Breast epithelium (tissue), 4 donors: ENCODE measurements at regions not wholly inside any gene's neighbourhood (a gene's known extent, or its start where the extent isn't known, plus 50 kb on each side); places are given as distances from the start of the nearest gene placed in this dataset.

Experiments
- DNase-seq, 2 donors: peaks; one replicate each; pipeline ENCODE4 v3.0.0-alpha.2; 2019; ENCODE audit warnings: low spot score in 2 of 2
- H3K27ac ChIP-seq, 2 donors: fragments of 200-600 bp; sonication (generic) in 1 of 2; one replicate each; pipeline ENCODE4 v1.5.1; 2016 to 2019; ENCODE audit warnings: mild to moderate bottlenecking in 1 of 2
- H3K27me3 ChIP-seq, 2 donors: fragments of 200-600 bp; sonication (generic) in 1 of 2; one replicate each; pipeline versions ENCODE4 v1.5.1 to v1.6.0; 2017 to 2019; ENCODE audit warnings: control low read depth in 1 of 2, mild to moderate bottlenecking in 1 of 2
- H3K36me3 ChIP-seq: fragments of 200-600 bp; one replicate; pipeline ENCODE4 v1.5.1; 2019
- H3K4me1 ChIP-seq, 2 donors: fragments of 200-600 bp; sonication (generic); one replicate each; pipeline ENCODE4 v1.5.1; 2016 to 2019; ENCODE audit warnings: control low read depth in 1 of 2
- H3K4me3 ChIP-seq, 3 donors: fragments of 200-600 bp; sonication (generic); 1 replicate in 2 of 3; 2 replicates in 1 of 3; pipeline ENCODE4 v1.5.1; 2016 to 2019; ENCODE audit warnings: mild to moderate bottlenecking in 3 of 3, moderate library complexity in 2 of 3
- H3K9me3 ChIP-seq, 2 donors: fragments of 200-600 bp; sonication (generic) in 1 of 2; one replicate each; pipeline ENCODE4 v1.5.1; 2016 to 2019; ENCODE audit warnings: control low read depth in 1 of 2
- POLR2A ChIP-seq: fragments of 450-650 bp; IDR thresholded peaks from one replicate; pipeline ENCODE4 v1.6.1; 2016; ENCODE audit warnings: antibody characterized with exemption, mild to moderate bottlenecking, moderate library complexity
- POLR2AphosphoS5 ChIP-seq, 3 donors: sonication (generic); formaldehyde crosslinking; IDR thresholded peaks; one replicate each; pipeline ENCODE4 v1.6.1; 2017; ENCODE audit warnings: antibody characterized with exemption in 3 of 3
- intact Hi-C: fragments of 100-400 bp; cut with DNase I; formaldehyde crosslinking; loops from one replicate; pipeline ENCODE4 v1.15.1; 2023; ENCODE audit warnings: low total_unique reads
- TF ChIP-seq, protein P1 (sequence below), 3 donors: fragments of 450-650 bp; IDR thresholded peaks; one replicate each; pipeline ENCODE4 v1.5.1; 2016 to 2017; ENCODE audit warnings: antibody characterized with exemption in 3 of 3, mild to moderate bottlenecking in 3 of 3, moderate library complexity in 3 of 3

GRCh38 chr12:87511371-87511770, 517.8 kb downstream of the C12orf50 start:
- intact Hi-C loops = no loop called here
- no peak overlapping the region for H3K4me3 ChIP-seq
- no peaks in the 10 kb centered on the region for H3K27me3 ChIP-seq
- H3K4me1 ChIP-seq = no peaks in the 10 kb centered on the region
- TF ChIP-seq, protein P1, sequence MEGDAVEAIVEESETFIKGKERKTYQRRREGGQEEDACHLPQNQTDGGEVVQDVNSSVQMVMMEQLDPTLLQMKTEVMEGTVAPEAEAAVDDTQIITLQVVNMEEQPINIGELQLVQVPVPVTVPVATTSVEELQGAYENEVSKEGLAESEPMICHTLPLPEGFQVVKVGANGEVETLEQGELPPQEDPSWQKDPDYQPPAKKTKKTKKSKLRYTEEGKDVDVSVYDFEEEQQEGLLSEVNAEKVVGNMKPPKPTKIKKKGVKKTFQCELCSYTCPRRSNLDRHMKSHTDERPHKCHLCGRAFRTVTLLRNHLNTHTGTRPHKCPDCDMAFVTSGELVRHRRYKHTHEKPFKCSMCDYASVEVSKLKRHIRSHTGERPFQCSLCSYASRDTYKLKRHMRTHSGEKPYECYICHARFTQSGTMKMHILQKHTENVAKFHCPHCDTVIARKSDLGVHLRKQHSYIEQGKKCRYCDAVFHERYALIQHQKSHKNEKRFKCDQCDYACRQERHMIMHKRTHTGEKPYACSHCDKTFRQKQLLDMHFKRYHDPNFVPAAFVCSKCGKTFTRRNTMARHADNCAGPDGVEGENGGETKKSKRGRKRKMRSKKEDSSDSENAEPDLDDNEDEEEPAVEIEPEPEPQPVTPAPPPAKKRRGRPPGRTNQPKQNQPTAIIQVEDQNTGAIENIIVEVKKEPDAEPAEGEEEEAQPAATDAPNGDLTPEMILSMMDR (IDR thresholded peaks at IDR 0.05) = no peak
- no peak for TF ChIP-seq POLR2A
- TF ChIP-seq POLR2AphosphoS5 (IDR thresholded peaks at IDR 0.05) = no peak
- H3K36me3 ChIP-seq = no peaks in the 10 kb centered on the region
- no peaks in the 10 kb centered on the region for H3K9me3 ChIP-seq
- no peak for DNase-seq
- no peak overlapping the region for H3K27ac ChIP-seq

- DNase-seq = no peak
- Histone ChIP-seq H3K27ac (no peak overlapping the region), H3K4me1 (no peaks in the 10 kb centered on the region), H3K9me3 (no peaks in the 10 kb centered on the region), H3K4me3 (no peak overlapping the region), H3K36me3 (no peaks in the 10 kb centered on the region), H3K27me3 (no peaks in the 10 kb centered on the region)
- TF ChIP-seq, protein P1 (IDR thresholded peaks at IDR 0.05) = no peak
- TF ChIP-seq POLR2A = no peak
- TF ChIP-seq POLR2AphosphoS5 (IDR thresholded peaks at IDR 0.05) = no peak
- intact Hi-C loops = no loop called here
Measured at GRCh38 chr12:87509237-87509820, 519.9 kb downstream of the C12orf50 start.

- Histone ChIP-seq H3K27ac (no peak overlapping the region), H3K9me3 (no peaks in the 10 kb centered on the region), H3K4me3 (no peak overlapping the region), H3K27me3 (no peaks in the 10 kb centered on the region), H3K36me3 (no peaks in the 10 kb centered on the region), H3K4me1 (no peaks in the 10 kb centered on the region)
- DNase-seq = no peak
- TF ChIP-seq, protein P1 (IDR thresholded peaks at IDR 0.05) = no peak
- TF ChIP-seq POLR2AphosphoS5 (IDR thresholded peaks at IDR 0.05) (no peak), POLR2A (no peak)
- intact Hi-C loops = no loop called here
Measured at GRCh38 chr12:87491598-87491997, 537.6 kb downstream of the C12orf50 start.

DNA sequence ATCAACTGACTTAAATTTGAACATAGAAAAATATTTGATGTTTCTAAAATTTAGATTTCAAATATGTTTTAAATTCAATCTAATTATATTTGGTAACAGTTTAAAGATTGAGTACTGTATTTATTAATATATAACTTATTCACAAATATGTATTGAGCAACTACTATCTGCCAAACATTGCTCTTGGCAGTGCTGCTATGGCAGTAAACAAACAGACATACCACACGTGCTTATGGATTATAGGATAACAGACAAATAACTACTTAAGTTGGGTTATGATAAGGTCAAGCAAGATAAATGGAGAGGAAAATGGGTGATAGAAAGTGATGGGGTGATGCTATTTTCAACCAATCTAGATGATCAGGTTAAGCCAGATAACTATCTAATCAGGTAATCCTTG, 538.1 kb downstream of the C12orf50 start:
- intact Hi-C loops = no loop called here
- no peak overlapping the region for H3K4me3 ChIP-seq
- no peak for TF ChIP-seq POLR2AphosphoS5 (IDR thresholded peaks at IDR 0.05)
- no peak for TF ChIP-seq POLR2A
- TF ChIP-seq, protein P1 (IDR thresholded peaks at IDR 0.05) = no peak
- DNase-seq = no peak
- no peaks in the 10 kb centered on the region for H3K27me3 ChIP-seq
- H3K9me3 ChIP-seq = no peaks in the 10 kb centered on the region
- no peaks in the 10 kb centered on the region for H3K4me1 ChIP-seq
- no peak overlapping the region for H3K27ac ChIP-seq
- no peaks in the 10 kb centered on the region for H3K36me3 ChIP-seq

GRCh38 chr12:87469295-87469694, 559.9 kb downstream of the C12orf50 start:
- no peaks in the 10 kb centered on the region for H3K9me3 ChIP-seq
- no peaks in the 10 kb centered on the region for H3K27me3 ChIP-seq
- DNase-seq = no peak
- no peak overlapping the region for H3K4me3 ChIP-seq
- intact Hi-C loops = no loop called here
- no peak overlapping the region for H3K27ac ChIP-seq
- TF ChIP-seq POLR2A = no peak
- TF ChIP-seq, protein P1 (IDR thresholded peaks at IDR 0.05) = no peak
- no peak for TF ChIP-seq POLR2AphosphoS5 (IDR thresholded peaks at IDR 0.05)
- no peaks in the 10 kb centered on the region for H3K4me1 ChIP-seq
- no peaks in the 10 kb centered on the region for H3K36me3 ChIP-seq
